Spleen (tissue), 7 donors: ENCODE measurements at regions not wholly inside any gene's neighbourhood (a gene's known extent, or its start where the extent isn't known, plus 50 kb on each side); places are given as distances from the start of the nearest gene placed in this dataset.

Experiments
- POLR2A ChIP-seq, 3 donors: fragments of 450-650 bp; IDR thresholded peaks; one replicate each; pipeline ENCODE4 v1.5.1; 2017; ENCODE audit warnings: antibody characterized with exemption in 3 of 3, mild to moderate bottlenecking in 1 of 3
- POLR2AphosphoS5 ChIP-seq, 3 donors: sonication (generic); formaldehyde crosslinking; IDR thresholded peaks; one replicate each; pipeline ENCODE4 v1.5.1; 2017; ENCODE audit warnings: antibody characterized with exemption in 3 of 3
- TF ChIP-seq, protein P1 (sequence below), 11 experiments: fragments of 200-600 bp in 7 of 11; fragments of 450-650 bp in 4 of 11; sonication (generic) in 4 of 11; IDR thresholded peaks in 8 of 11; conservative IDR thresholded peaks in 3 of 11; 1 replicate in 7 of 11; 2 replicates in 4 of 11; pipeline versions ENCODE4 v1.4.0 to v1.8.0; 2016 to 2021; ENCODE audit warnings: antibody characterized with exemption in 11 of 11, inconsistent platforms in 4 of 11, mild to moderate bottlenecking in 1 of 11
- donor health status: DM: no; HTN: no; CAD: no; lungs with moderate emphysema.
- donor health status: DM: no; HTN: no; CAD: no.
- donor health status: DM: no; HTN: no; CAD: no.

DNA sequence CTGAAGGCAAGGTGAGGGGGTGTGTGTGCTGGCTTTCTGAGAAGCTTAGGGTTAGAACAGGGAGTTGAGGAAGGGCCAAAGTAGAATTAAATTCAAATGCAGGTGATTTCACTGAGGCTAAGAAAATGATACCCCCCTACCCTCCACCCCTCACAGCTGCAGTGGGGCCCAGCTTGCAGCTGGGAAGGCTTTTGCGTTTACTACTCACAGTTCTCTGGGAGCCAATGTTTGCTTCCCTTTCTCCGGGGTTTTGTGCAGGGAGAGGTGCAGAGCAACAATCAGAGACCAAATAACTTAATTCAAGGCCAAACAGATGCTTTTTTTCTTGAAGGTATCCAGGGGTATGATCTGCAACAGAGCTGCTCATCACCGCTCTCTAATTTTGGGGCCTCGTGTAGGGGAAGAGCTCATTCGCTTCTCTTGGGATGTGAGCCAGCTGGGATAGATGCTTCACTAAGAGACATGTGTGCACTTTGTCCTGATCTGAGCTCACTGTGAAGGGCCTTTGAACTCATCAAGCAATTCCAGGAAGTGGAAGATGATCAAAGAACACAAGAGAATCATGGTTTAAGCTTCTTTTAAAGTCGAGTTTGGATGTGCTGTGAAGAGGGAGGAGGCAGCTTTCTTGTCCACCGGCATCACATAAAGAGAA lies 122.7 kb upstream of the C1GALT1C1 start:
- TF ChIP-seq POLR2A (IDR thresholded peaks at IDR 0.05), result no peak
- TF ChIP-seq, protein P1, sequence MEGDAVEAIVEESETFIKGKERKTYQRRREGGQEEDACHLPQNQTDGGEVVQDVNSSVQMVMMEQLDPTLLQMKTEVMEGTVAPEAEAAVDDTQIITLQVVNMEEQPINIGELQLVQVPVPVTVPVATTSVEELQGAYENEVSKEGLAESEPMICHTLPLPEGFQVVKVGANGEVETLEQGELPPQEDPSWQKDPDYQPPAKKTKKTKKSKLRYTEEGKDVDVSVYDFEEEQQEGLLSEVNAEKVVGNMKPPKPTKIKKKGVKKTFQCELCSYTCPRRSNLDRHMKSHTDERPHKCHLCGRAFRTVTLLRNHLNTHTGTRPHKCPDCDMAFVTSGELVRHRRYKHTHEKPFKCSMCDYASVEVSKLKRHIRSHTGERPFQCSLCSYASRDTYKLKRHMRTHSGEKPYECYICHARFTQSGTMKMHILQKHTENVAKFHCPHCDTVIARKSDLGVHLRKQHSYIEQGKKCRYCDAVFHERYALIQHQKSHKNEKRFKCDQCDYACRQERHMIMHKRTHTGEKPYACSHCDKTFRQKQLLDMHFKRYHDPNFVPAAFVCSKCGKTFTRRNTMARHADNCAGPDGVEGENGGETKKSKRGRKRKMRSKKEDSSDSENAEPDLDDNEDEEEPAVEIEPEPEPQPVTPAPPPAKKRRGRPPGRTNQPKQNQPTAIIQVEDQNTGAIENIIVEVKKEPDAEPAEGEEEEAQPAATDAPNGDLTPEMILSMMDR (IDR thresholded peaks at IDR 0.05 in 8 of 11, conservative IDR thresholded peaks at IDR 0.05 in 3 of 11), result no peak
- no peak for TF ChIP-seq POLR2AphosphoS5 (IDR thresholded peaks at IDR 0.05)
